Lung (tissue), 11 donors: ENCODE measurements at regions not wholly inside any gene's neighbourhood (a gene's known extent, or its start where the extent isn't known, plus 50 kb on each side); places are given as distances from the start of the nearest gene placed in this dataset.

Source experiments
- ATAC-seq: fragments of 200-7000 bp; cut with Tn5 transposase; one replicate; pipeline ENCODE4 v1.9.1; 2020; ENCODE audit warnings: moderate number of reproducible peaks; ENCODE audit not compliant: insufficient read depth, low FRiP score
- DNase-seq, 3 donors: peaks; one replicate each; pipeline ENCODE4 v3.0.0-alpha.2; 2013 to 2017
- H3K27ac ChIP-seq, 2 donors: one replicate each; pipeline ENCODE4 v1.5.1; 2013; ENCODE audit warnings: mild to moderate bottlenecking in 2 of 2, moderate library complexity in 2 of 2, control low read depth in 1 of 2, inconsistent platforms in 1 of 2, low read depth in 1 of 2, low read length in 1 of 2
- H3K27me3 ChIP-seq, 3 donors: one replicate each; pipeline ENCODE4 v1.5.1; 2013; ENCODE audit warnings: low read length in 2 of 3; ENCODE audit not compliant: control insufficient read depth in 3 of 3, insufficient read depth in 3 of 3
- H3K36me3 ChIP-seq, 4 donors: one replicate each; pipeline ENCODE4 v1.5.1; 2013; ENCODE audit warnings: low read length in 4 of 4, mild to moderate bottlenecking in 1 of 4, moderate library complexity in 1 of 4; ENCODE audit not compliant: control insufficient read depth in 4 of 4, insufficient read depth in 4 of 4
- H3K4me1 ChIP-seq, 5 donors: one replicate each; pipeline ENCODE4 v1.5.1; 2013; ENCODE audit warnings: low read length in 5 of 5, mild to moderate bottlenecking in 2 of 5, moderate library complexity in 1 of 5; ENCODE audit not compliant: control insufficient read depth in 5 of 5, insufficient read depth in 5 of 5
- H3K4me3 ChIP-seq: one replicate; pipeline ENCODE4 v1.5.1; 2013; ENCODE audit warnings: mild to moderate bottlenecking, control low read depth, moderate library complexity
- H3K9ac ChIP-seq, 2 donors: one replicate each; pipeline ENCODE4 v1.5.1; 2013; ENCODE audit warnings: low read length in 2 of 2, control low read depth in 1 of 2; ENCODE audit not compliant: insufficient read depth in 1 of 2
- H3K9me3 ChIP-seq, 4 donors: one replicate each; pipeline ENCODE4 v1.5.1; 2013; ENCODE audit warnings: low read length in 3 of 4, mild to moderate bottlenecking in 1 of 4, moderate library complexity in 1 of 4; ENCODE audit not compliant: control insufficient read depth in 4 of 4, insufficient read depth in 3 of 4
- WGBS, 2 donors: extraction: QIAGEN DNeasy Blood & Tissue Kit; methylation state at CpG; one replicate each; pipeline ENCODE4 v1.1.7; 2013; 5-methylcytosine and 5-hydroxymethylcytosine counted together
- TF ChIP-seq, protein P1 (sequence below): IDR thresholded peaks from 2 replicates; pipeline ENCODE4 v1.5.1; 2012; ENCODE audit warnings: mild to moderate bottlenecking; ENCODE audit errors: control extremely low read depth, extremely low read depth
- donor health status: control.
- donor health status: control.
- donor health status: Bipolar disorder and iron deficiency.
- donor health status: healthy.
- donor health status: DM: yes; HTN: yes; CAD: no.

DNA sequence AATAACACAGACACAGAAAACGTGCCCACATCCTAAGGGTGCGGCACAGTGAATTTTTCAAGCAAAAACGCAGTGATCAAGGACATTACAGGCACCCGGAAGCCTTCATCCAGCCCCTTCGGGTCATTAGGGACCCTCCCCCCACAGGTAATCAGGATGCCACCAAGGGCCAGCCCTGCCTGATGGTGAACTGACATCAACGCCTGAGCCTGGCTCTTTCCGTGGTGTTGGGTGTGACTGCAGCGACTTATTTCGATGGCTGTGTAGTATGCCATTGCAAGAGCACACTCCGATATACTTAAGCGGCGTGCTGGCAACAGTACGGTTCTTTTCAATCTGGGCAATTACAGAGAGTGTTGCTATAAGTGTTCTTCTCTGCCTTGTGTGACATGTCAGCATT lies 310.0 kb upstream of the IRX1 start:
- Histone ChIP-seq H3K27me3 (no peaks in the 10 kb centered on the region), H3K4me3 (no peak overlapping the region), H3K36me3 (no peaks in the 10 kb centered on the region), H3K4me1 (no peaks in the 10 kb centered on the region), H3K27ac (no peak overlapping the region), H3K9ac (no peak overlapping the region), H3K9me3 (peaks cover 0 to 11% (median 0%) of the 10 kb centered on the region in 4 donors)
- ATAC-seq (no peak), DNase-seq (no peak)
- 84 to 90% methylated on average over 13 of the region's 13 CpGs for WGBS, 2 donors
- TF ChIP-seq, protein P1, sequence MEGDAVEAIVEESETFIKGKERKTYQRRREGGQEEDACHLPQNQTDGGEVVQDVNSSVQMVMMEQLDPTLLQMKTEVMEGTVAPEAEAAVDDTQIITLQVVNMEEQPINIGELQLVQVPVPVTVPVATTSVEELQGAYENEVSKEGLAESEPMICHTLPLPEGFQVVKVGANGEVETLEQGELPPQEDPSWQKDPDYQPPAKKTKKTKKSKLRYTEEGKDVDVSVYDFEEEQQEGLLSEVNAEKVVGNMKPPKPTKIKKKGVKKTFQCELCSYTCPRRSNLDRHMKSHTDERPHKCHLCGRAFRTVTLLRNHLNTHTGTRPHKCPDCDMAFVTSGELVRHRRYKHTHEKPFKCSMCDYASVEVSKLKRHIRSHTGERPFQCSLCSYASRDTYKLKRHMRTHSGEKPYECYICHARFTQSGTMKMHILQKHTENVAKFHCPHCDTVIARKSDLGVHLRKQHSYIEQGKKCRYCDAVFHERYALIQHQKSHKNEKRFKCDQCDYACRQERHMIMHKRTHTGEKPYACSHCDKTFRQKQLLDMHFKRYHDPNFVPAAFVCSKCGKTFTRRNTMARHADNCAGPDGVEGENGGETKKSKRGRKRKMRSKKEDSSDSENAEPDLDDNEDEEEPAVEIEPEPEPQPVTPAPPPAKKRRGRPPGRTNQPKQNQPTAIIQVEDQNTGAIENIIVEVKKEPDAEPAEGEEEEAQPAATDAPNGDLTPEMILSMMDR = no peak

DNA sequence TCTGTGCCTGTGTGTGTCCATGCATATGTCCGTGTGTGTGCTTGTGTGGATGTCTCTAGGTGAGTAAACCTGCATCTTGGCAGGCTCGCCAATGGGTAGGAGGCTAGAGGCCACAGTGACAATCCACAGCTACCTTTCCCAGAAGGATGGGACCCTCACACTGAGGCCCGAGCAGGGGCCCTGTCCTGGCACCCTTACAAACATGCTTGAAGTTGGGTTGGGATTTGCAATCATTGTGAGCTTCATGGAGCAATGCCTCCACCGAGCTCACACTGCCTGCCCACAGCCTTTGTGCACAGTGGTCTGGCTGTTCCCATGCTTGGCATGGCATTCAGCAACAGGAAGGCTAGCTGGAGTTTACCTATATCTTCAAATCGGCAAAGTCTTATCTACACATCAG lies 311.1 kb upstream of the IRX1 start:
- TF ChIP-seq, protein P1 = no peak
- Histone ChIP-seq H3K36me3 (no peaks in the 10 kb centered on the region), H3K4me3 (no peak overlapping the region), H3K9me3 (peaks cover 0 to 16% (median 0%) of the 10 kb centered on the region in 4 donors), H3K27ac (no peak overlapping the region), H3K9ac (no peak overlapping the region), H3K4me1 (no peaks in the 10 kb centered on the region), H3K27me3 (no peaks in the 10 kb centered on the region)
- no peak for ATAC-seq
- WGBS, 2 donors = 74 to 78% methylated on average over 5 of the region's 5 CpGs
- no peak for DNase-seq

DNA sequence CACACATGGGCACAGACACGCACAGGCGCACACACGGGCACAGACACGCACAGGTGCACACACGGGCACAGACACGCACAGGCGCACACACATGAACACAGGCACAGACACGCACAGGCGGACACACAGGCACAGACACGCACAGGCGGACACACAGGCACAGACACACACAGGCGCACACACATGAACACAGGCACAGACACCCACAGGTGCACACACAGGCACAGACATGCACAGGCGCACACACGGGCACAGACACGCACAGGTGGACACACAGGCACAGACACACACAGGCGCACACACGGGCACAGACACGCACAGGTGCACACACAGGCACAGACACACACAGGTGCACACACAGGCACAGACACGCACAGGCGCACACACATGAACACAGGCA lies 312.8 kb upstream of the IRX1 start:
- no peak overlapping the region for H3K4me3 ChIP-seq
- no peak overlapping the region for H3K9ac ChIP-seq
- 97 to 98% methylated on average over 20 of the region's 20 CpGs for WGBS, 2 donors
- DNase-seq (no peak), ATAC-seq (no peak)
- peaks cover 0 to 3% (median 0%) of the 10 kb centered on the region in 3 donors for H3K27me3 ChIP-seq
- peaks cover 0 to 16% (median 0%) of the 10 kb centered on the region in 4 donors for H3K9me3 ChIP-seq
- TF ChIP-seq, protein P1 = no peak
- H3K27ac ChIP-seq = no peak overlapping the region
- H3K4me1 ChIP-seq = no peaks in the 10 kb centered on the region
- H3K36me3 ChIP-seq = no peaks in the 10 kb centered on the region

DNA sequence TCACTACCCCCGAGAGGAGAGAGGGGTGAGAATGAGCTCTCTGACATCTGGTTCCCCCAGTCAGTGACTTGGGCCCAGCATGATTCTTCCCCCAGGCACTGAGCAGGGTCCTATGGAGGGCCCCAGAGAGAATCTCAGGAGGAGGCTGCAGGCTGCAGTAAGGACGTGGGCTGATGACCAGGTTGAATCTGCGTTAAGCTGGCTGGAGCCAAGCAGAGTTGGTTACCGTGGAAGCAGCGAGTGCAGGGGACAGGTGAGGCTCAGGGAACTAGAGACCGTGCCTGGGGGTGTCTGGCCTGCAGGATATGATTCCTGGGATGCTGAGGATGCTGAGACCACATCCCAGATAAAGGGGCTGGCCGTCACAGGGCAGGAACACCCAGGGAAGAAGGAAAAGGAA lies 314.3 kb upstream of the IRX1 start:
- no peak overlapping the region for H3K4me3 ChIP-seq
- H3K4me1 ChIP-seq = no peaks in the 10 kb centered on the region
- H3K9me3 ChIP-seq = peaks cover 0 to 18% (median 0%) of the 10 kb centered on the region in 4 donors
- WGBS, 2 donors = 73 to 81% methylated on average over 7 of the region's 7 CpGs
- no peak overlapping the region for H3K9ac ChIP-seq
- H3K36me3 ChIP-seq = no peaks in the 10 kb centered on the region
- no peak overlapping the region for H3K27ac ChIP-seq
- DNase-seq (no peak), ATAC-seq (no peak)
- H3K27me3 ChIP-seq = peaks cover 0 to 3% (median 0%) of the 10 kb centered on the region in 3 donors
- TF ChIP-seq, protein P1 = no peak
